ENCODE measurements at regions not wholly inside any gene's neighbourhood (a gene's known extent, or its start where the extent isn't known, plus 50 kb on each side); places are given as distances from the start of the nearest gene placed in this dataset.
A peak's percentile ranks its signal among the peaks of the same experiment; 100 is the strongest.

DNA sequence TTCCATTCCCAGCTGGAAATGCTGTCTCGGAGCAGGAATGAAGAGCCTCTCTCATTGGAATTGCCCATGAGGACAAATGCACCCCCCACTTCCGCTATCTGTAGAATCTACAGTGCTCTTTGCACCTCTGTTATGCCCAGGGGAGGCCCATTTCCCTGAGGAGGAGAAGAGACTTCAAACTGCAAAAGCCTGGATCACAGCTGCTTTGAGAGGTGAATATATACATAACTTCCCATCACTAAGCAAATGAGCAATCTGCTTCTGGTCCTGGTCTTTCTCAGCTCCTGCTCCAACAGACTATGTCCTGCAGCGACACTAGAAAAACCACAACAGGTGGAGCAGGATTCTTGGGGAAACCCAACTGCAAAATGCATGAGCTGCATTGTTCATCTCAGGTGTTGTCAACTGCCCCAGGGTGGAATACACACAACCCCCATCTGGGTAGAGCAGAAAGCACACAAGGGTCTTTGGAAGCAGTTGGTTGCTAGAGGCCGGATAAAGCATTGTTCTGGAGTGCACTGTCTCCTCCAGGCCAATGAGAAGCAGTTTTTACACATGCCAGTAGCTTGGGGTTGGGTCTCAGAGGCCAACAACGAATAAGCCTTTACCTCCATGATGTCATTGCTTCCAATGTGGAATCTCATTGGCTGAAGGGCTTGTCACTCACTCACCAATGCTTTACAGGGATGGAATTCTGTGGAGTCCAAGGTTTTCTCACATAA is 67.7 kb upstream of the RAB4A start (continued):
- TF ChIP-seq, protein P1, sequence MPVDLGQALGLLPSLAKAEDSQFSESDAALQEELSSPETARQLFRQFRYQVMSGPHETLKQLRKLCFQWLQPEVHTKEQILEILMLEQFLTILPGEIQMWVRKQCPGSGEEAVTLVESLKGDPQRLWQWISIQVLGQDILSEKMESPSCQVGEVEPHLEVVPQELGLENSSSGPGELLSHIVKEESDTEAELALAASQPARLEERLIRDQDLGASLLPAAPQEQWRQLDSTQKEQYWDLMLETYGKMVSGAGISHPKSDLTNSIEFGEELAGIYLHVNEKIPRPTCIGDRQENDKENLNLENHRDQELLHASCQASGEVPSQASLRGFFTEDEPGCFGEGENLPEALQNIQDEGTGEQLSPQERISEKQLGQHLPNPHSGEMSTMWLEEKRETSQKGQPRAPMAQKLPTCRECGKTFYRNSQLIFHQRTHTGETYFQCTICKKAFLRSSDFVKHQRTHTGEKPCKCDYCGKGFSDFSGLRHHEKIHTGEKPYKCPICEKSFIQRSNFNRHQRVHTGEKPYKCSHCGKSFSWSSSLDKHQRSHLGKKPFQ (CRISPR knock-in tag; IDR thresholded peaks at IDR 0.05; ENCODE audit: insufficient replicate concordance), result no peak
- TF ChIP-seq ZZZ3 (CRISPR knock-in tag; IDR thresholded peaks at IDR 0.05; ENCODE audit: borderline replicate concordance), result no peak
- TF ChIP-seq, protein P2, sequence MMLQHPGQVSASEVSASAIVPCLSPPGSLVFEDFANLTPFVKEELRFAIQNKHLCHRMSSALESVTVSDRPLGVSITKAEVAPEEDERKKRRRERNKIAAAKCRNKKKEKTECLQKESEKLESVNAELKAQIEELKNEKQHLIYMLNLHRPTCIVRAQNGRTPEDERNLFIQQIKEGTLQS (CRISPR knock-in tag; IDR thresholded peaks at IDR 0.05), result no peak
- TF ChIP-seq ZBTB38 (CRISPR knock-in tag; IDR thresholded peaks at IDR 0.05), result no peak
- TF ChIP-seq SRSF4 (IDR thresholded peaks at IDR 0.05; ENCODE audit: low read depth, low read length, poor library complexity, severe bottlenecking), result no peak
- TF ChIP-seq AGO1 (IDR thresholded peaks at IDR 0.05; ENCODE audit: low read depth, low read length, poor library complexity, severe bottlenecking), result no peak
- TF ChIP-seq ZNF556 (CRISPR knock-in tag; IDR thresholded peaks at IDR 0.05; ENCODE audit: borderline replicate concordance), result peak; percentile 46; the same call in 1 of the 2 replicates
- TF ChIP-seq ZBTB40 (IDR thresholded peaks at IDR 0.05), result no peak
- 0 out of 2 replicates have a peak, but pooled peaks have one; percentile 36 for TF ChIP-seq ZBTB40 (CRISPR knock-in tag; IDR thresholded peaks at IDR 0.05)
- no peak for TF ChIP-seq ZNF674 (CRISPR knock-in tag; IDR thresholded peaks at IDR 0.05; ENCODE audit: low read depth)
- 0 out of 2 replicates have a peak, but pooled peaks have one; percentile 13 for TF ChIP-seq ZNF343 (CRISPR knock-in tag; IDR thresholded peaks at IDR 0.05)
- no peak for TF ChIP-seq CEBPB (IDR thresholded peaks at IDR 0.05; ENCODE audit: borderline replicate concordance, low read depth, low read length)
- TF ChIP-seq FOXO1 (CRISPR knock-in tag; IDR thresholded peaks at IDR 0.05), result no peak
- no peak for TF ChIP-seq STAT5B (CRISPR knock-in tag; IDR thresholded peaks at IDR 0.05)
- TF ChIP-seq ZNF557 (CRISPR knock-in tag; IDR thresholded peaks at IDR 0.05), result no peak
- TF ChIP-seq, protein P3, sequence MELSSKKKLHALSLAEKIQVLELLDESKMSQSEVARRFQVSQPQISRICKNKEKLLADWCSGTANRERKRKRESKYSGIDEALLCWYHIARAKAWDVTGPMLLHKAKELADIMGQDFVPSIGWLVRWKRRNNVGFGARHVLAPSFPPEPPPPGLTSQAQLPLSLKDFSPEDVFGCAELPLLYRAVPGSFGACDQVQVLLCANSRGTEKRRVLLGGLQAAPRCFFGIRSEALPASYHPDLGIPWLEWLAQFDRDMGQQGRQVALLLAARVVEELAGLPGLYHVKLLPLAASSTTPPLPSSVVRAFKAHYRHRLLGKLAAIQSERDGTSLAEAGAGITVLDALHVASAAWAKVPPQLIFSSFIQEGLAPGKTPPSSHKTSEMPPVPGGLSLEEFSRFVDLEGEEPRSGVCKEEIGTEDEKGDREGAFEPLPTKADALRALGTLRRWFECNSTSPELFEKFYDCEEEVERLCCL (CRISPR knock-in tag; IDR thresholded peaks at IDR 0.05; ENCODE audit: borderline replicate concordance), result no peak
- TF ChIP-seq KLF13 (CRISPR knock-in tag; IDR thresholded peaks at IDR 0.05), result no peak
- TF ChIP-seq PPARG (CRISPR knock-in tag; conservative IDR thresholded peaks at IDR 0.05), result no peak

Measured in HepG2 (cell line).